ENCODE measurements at regions not wholly inside any gene's neighbourhood (a gene's known extent, or its start where the extent isn't known, plus 50 kb on each side); places are given as distances from the start of the nearest gene placed in this dataset.
"Not testable (repeated sequence)": the region's sequence is repeated elsewhere in the genome, so short reads cannot be mapped to it uniquely, and the experiment has no call there.

- TF ChIP-seq POLR2A (IDR thresholded peaks at IDR 0.05; ENCODE audit: low read depth, low read length); TAF1 (IDR thresholded peaks at IDR 0.05; ENCODE audit: borderline replicate concordance, low read depth, low read length): not testable (repeated sequence)
These were observed 90.2 kb downstream of the LACC1 start for GRCh38 chr13:43969919-43970318.

Data from GM12892 (cell line).